ENCODE measurements at regions not wholly inside any gene's neighbourhood (a gene's known extent, or its start where the extent isn't known, plus 50 kb on each side); places are given as distances from the start of the nearest gene placed in this dataset.

GRCh38 chr5:164058621-164059020 is 553.2 kb downstream of the MAT2B start:
- Mint-ChIP-seq H3K4me3 (no peak overlapping the region), H3K27me3 (no peaks in the 10 kb centered on the region), H3K4me1 (no peaks in the 10 kb centered on the region), H3K9me3 (peaks cover 0 to 8% (median 2%) of the 10 kb centered on the region in 7 donors), H3K36me3 (no peaks in the 10 kb centered on the region), H3K27ac (no peak overlapping the region)
- Histone ChIP-seq H3K36me3 (ENCODE audit: control insufficient read depth, insufficient read depth, low read length) (no peaks in the 10 kb centered on the region), H3K9me3 (ENCODE audit: control insufficient read depth in 2 of 2, low read length in 2 of 2) (no peaks in the 10 kb centered on the region), H3K4me3 (ENCODE audit: low read depth, low read length) (no peak overlapping the region), H3K27me3 (ENCODE audit: control insufficient read depth, insufficient read depth, low read length) (no peaks in the 10 kb centered on the region), H3K4me1 (ENCODE audit: control insufficient read depth, insufficient read depth, low read length, poor library complexity, severe bottlenecking) (no peaks in the 10 kb centered on the region), H3K27ac (ENCODE audit: insufficient read depth, low read length, poor library complexity, severe bottlenecking) (no peak overlapping the region)
- DNase-seq (no peak), ATAC-seq (ENCODE audit: low read depth in 2 of 2) (no peak)

- H3K27ac Mint-ChIP-seq = no peak overlapping the region
- no peak overlapping the region for H3K4me3 Mint-ChIP-seq
- Histone ChIP-seq H3K4me1 (ENCODE audit: control insufficient read depth, insufficient read depth, low read length, poor library complexity, severe bottlenecking) (no peaks in the 10 kb centered on the region), H3K4me3 (ENCODE audit: low read depth, low read length) (no peak overlapping the region), H3K27me3 (ENCODE audit: control insufficient read depth, insufficient read depth, low read length) (no peaks in the 10 kb centered on the region), H3K27ac (ENCODE audit: insufficient read depth, low read length, poor library complexity, severe bottlenecking) (no peak overlapping the region), H3K9me3 (ENCODE audit: control insufficient read depth in 2 of 2, low read length in 2 of 2) (no peaks in the 10 kb centered on the region), H3K36me3 (ENCODE audit: control insufficient read depth, insufficient read depth, low read length) (no peaks in the 10 kb centered on the region)
- no peaks in the 10 kb centered on the region for H3K27me3 Mint-ChIP-seq
- H3K36me3 Mint-ChIP-seq = no peaks in the 10 kb centered on the region
- H3K4me1 Mint-ChIP-seq = no peaks in the 10 kb centered on the region
- DNase-seq = no peak
- peaks cover 0 to 4% (median 2%) of the 10 kb centered on the region in 7 donors for H3K9me3 Mint-ChIP-seq
- no peak for ATAC-seq (ENCODE audit: low read depth in 2 of 2)
Observed at GRCh38 chr5:164059471-164059870, 554.1 kb downstream of the MAT2B start.

GRCh38 chr5:164060786-164061355 is 555.5 kb downstream of the MAT2B start:
- no peaks in the 10 kb centered on the region for H3K36me3 Mint-ChIP-seq
- H3K27me3 Mint-ChIP-seq = no peaks in the 10 kb centered on the region
- no peak overlapping the region for H3K4me3 Mint-ChIP-seq

GRCh38 chr5:164062304-164062703 is 556.9 kb downstream of the MAT2B start:
- Mint-ChIP-seq H3K4me3 (no peak overlapping the region), H3K9me3 (peaks cover 0 to 4% (median 2%) of the 10 kb centered on the region in 7 donors), H3K27me3 (no peaks in the 10 kb centered on the region), H3K36me3 (no peaks in the 10 kb centered on the region), H3K27ac (no peak overlapping the region), H3K4me1 (no peaks in the 10 kb centered on the region)
- no peaks in the 10 kb centered on the region for H3K4me1 ChIP-seq (ENCODE audit: control insufficient read depth, insufficient read depth, low read length, poor library complexity, severe bottlenecking)
- H3K27me3 ChIP-seq (ENCODE audit: control insufficient read depth, insufficient read depth, low read length) = no peaks in the 10 kb centered on the region
- no peak overlapping the region for H3K4me3 ChIP-seq (ENCODE audit: low read depth, low read length)
- DNase-seq (no peak), ATAC-seq (ENCODE audit: low read depth in 2 of 2) (no peak)
- no peaks in the 10 kb centered on the region for H3K36me3 ChIP-seq (ENCODE audit: control insufficient read depth, insufficient read depth, low read length)
- no peak overlapping the region for H3K27ac ChIP-seq (ENCODE audit: insufficient read depth, low read length, poor library complexity, severe bottlenecking)
- no peaks in the 10 kb centered on the region for H3K9me3 ChIP-seq (ENCODE audit: control insufficient read depth in 2 of 2, low read length in 2 of 2)

More at GRCh38 chr5:164060786-164061355, 555.5 kb downstream of the MAT2B start:
- H3K36me3 ChIP-seq (ENCODE audit: control insufficient read depth, insufficient read depth, low read length) = no peaks in the 10 kb centered on the region
- H3K4me3 ChIP-seq (ENCODE audit: low read depth, low read length) = no peak overlapping the region
- no peak overlapping the region for H3K27ac Mint-ChIP-seq
- H3K27ac ChIP-seq (ENCODE audit: insufficient read depth, low read length, poor library complexity, severe bottlenecking) = no peak overlapping the region
- peaks cover 0 to 4% (median 2%) of the 10 kb centered on the region in 7 donors for H3K9me3 Mint-ChIP-seq
- no peaks in the 10 kb centered on the region for H3K9me3 ChIP-seq (ENCODE audit: control insufficient read depth in 2 of 2, low read length in 2 of 2)
- DNase-seq (no peak), ATAC-seq (ENCODE audit: low read depth in 2 of 2) (no peak)
- no peaks in the 10 kb centered on the region for H3K4me1 ChIP-seq (ENCODE audit: control insufficient read depth, insufficient read depth, low read length, poor library complexity, severe bottlenecking)
- H3K4me1 Mint-ChIP-seq = no peaks in the 10 kb centered on the region
- H3K27me3 ChIP-seq (ENCODE audit: control insufficient read depth, insufficient read depth, low read length) = no peaks in the 10 kb centered on the region

- H3K4me3 Mint-ChIP-seq = no peak overlapping the region
- Histone ChIP-seq H3K4me1 (ENCODE audit: control insufficient read depth, insufficient read depth, low read length, poor library complexity, severe bottlenecking) (no peaks in the 10 kb centered on the region), H3K36me3 (ENCODE audit: control insufficient read depth, insufficient read depth, low read length) (no peaks in the 10 kb centered on the region), H3K27me3 (ENCODE audit: control insufficient read depth, insufficient read depth, low read length) (no peaks in the 10 kb centered on the region), H3K4me3 (ENCODE audit: low read depth, low read length) (no peak overlapping the region), H3K9me3 (ENCODE audit: control insufficient read depth in 2 of 2, low read length in 2 of 2) (no peaks in the 10 kb centered on the region), H3K27ac (ENCODE audit: insufficient read depth, low read length, poor library complexity, severe bottlenecking) (no peak overlapping the region)
- no peaks in the 10 kb centered on the region for H3K36me3 Mint-ChIP-seq
- no peaks in the 10 kb centered on the region for H3K27me3 Mint-ChIP-seq
- H3K4me1 Mint-ChIP-seq = no peaks in the 10 kb centered on the region
- no peak overlapping the region for H3K27ac Mint-ChIP-seq
- H3K9me3 Mint-ChIP-seq = peaks cover 0 to 6% (median 0%) of the 10 kb centered on the region in 7 donors
- ATAC-seq (ENCODE audit: low read depth in 2 of 2) = no peak
- no peak for DNase-seq
Observed at GRCh38 chr5:164065266-164065665, 559.8 kb downstream of the MAT2B start.

GRCh38 chr5:164071671-164072070 is 566.3 kb downstream of the MAT2B start:
- Mint-ChIP-seq H3K4me3 (no peak overlapping the region), H3K27ac (no peak overlapping the region), H3K36me3 (no peaks in the 10 kb centered on the region), H3K9me3 (peaks cover 0 to 9% (median 0%) of the 10 kb centered on the region in 7 donors), H3K27me3 (no peaks in the 10 kb centered on the region), H3K4me1 (no peaks in the 10 kb centered on the region)
- ATAC-seq (ENCODE audit: low read depth in 2 of 2) (no peak), DNase-seq (no peak)
- no peak overlapping the region for H3K4me3 ChIP-seq (ENCODE audit: low read depth, low read length)
- H3K4me1 ChIP-seq (ENCODE audit: control insufficient read depth, insufficient read depth, low read length, poor library complexity, severe bottlenecking) = no peaks in the 10 kb centered on the region
- H3K36me3 ChIP-seq (ENCODE audit: control insufficient read depth, insufficient read depth, low read length) = no peaks in the 10 kb centered on the region
- H3K27ac ChIP-seq (ENCODE audit: insufficient read depth, low read length, poor library complexity, severe bottlenecking) = no peak overlapping the region
- H3K9me3 ChIP-seq (ENCODE audit: control insufficient read depth in 2 of 2, low read length in 2 of 2) = peaks cover 0 to 2% of the 10 kb centered on the region in 2 experiments
- H3K27me3 ChIP-seq (ENCODE audit: control insufficient read depth, insufficient read depth, low read length) = no peaks in the 10 kb centered on the region

GRCh38 chr5:164073081-164073480 is 567.7 kb downstream of the MAT2B start:
- Mint-ChIP-seq H3K36me3 (no peaks in the 10 kb centered on the region), H3K4me1 (no peaks in the 10 kb centered on the region), H3K27me3 (no peaks in the 10 kb centered on the region), H3K27ac (no peak overlapping the region), H3K4me3 (no peak overlapping the region), H3K9me3 (peaks cover 0 to 5% (median 0%) of the 10 kb centered on the region in 7 donors)
- no peaks in the 10 kb centered on the region for H3K27me3 ChIP-seq (ENCODE audit: control insufficient read depth, insufficient read depth, low read length)
- no peak overlapping the region for H3K4me3 ChIP-seq (ENCODE audit: low read depth, low read length)
- DNase-seq = no peak
- no peak overlapping the region for H3K27ac ChIP-seq (ENCODE audit: insufficient read depth, low read length, poor library complexity, severe bottlenecking)
- H3K9me3 ChIP-seq (ENCODE audit: control insufficient read depth in 2 of 2, low read length in 2 of 2) = peaks cover 0 to 2% of the 10 kb centered on the region in 2 experiments
- H3K4me1 ChIP-seq (ENCODE audit: control insufficient read depth, insufficient read depth, low read length, poor library complexity, severe bottlenecking) = no peaks in the 10 kb centered on the region
- ATAC-seq (ENCODE audit: low read depth in 2 of 2) = no peak
- H3K36me3 ChIP-seq (ENCODE audit: control insufficient read depth, insufficient read depth, low read length) = no peaks in the 10 kb centered on the region

- no peaks in the 10 kb centered on the region for H3K27me3 Mint-ChIP-seq
- DNase-seq (no peak), ATAC-seq (ENCODE audit: low read depth in 2 of 2) (no peak)
- Histone ChIP-seq H3K27ac (ENCODE audit: insufficient read depth, low read length, poor library complexity, severe bottlenecking) (no peak overlapping the region), H3K27me3 (ENCODE audit: control insufficient read depth, insufficient read depth, low read length) (no peaks in the 10 kb centered on the region), H3K9me3 (ENCODE audit: control insufficient read depth in 2 of 2, low read length in 2 of 2) (peaks cover 0 to 2% of the 10 kb centered on the region in 2 experiments), H3K4me1 (ENCODE audit: control insufficient read depth, insufficient read depth, low read length, poor library complexity, severe bottlenecking) (no peaks in the 10 kb centered on the region), H3K36me3 (ENCODE audit: control insufficient read depth, insufficient read depth, low read length) (no peaks in the 10 kb centered on the region), H3K4me3 (ENCODE audit: low read depth, low read length) (no peak overlapping the region)
- no peaks in the 10 kb centered on the region for H3K36me3 Mint-ChIP-seq
- H3K27ac Mint-ChIP-seq = no peak overlapping the region
- no peaks in the 10 kb centered on the region for H3K4me1 Mint-ChIP-seq
- H3K4me3 Mint-ChIP-seq = no peak overlapping the region
- H3K9me3 Mint-ChIP-seq = peaks cover 0 to 8% (median 4%) of the 10 kb centered on the region in 7 donors
Observed at GRCh38 chr5:164076556-164076955, 571.1 kb downstream of the MAT2B start.
